Fibroblast of mammary gland (primary cell): ENCODE measurements at regions not wholly inside any gene's neighbourhood (a gene's known extent, or its start where the extent isn't known, plus 50 kb on each side); places are given as distances from the start of the nearest gene placed in this dataset.

Experiments
- DNase-seq: peaks from one replicate; pipeline ENCODE4 v3.0.0-alpha.2; 2010; ENCODE audit warnings: low read depth
- H3K4me3 ChIP-seq: 2 replicates; pipeline ENCODE4 v1.5.1; 2011; ENCODE audit warnings: low read depth, mild to moderate bottlenecking, low read length, moderate library complexity; ENCODE audit not compliant: control insufficient read depth
- TF ChIP-seq, protein P1 (sequence below): conservative IDR thresholded peaks from 2 replicates; pipeline ENCODE4 v1.5.1; 2011; ENCODE audit warnings: low read depth, low read length, inconsistent platforms; ENCODE audit not compliant: control insufficient read depth, insufficient read depth

DNA sequence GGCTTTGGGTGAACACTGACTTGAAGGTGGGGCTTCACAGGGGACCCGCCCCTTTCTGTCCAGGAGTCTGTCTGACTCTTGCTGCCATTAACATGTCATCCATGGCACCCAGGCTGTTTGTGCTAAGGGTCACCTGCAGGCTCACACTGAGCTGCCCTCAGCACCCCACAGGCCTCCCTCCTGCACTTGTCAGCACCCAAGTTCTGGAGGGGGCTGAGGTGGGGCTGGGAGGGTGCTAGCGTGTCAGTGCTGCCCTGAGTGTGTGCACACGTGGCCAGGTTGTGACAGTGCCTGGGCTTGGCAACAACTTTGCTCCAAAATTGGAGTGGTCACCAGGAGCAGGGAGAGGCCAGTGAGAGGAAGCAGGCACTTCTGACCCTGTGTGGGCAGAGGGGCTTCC, 963.2 kb downstream of the TRHDE start:
- no peak overlapping the region for H3K4me3 ChIP-seq
- TF ChIP-seq, protein P1, sequence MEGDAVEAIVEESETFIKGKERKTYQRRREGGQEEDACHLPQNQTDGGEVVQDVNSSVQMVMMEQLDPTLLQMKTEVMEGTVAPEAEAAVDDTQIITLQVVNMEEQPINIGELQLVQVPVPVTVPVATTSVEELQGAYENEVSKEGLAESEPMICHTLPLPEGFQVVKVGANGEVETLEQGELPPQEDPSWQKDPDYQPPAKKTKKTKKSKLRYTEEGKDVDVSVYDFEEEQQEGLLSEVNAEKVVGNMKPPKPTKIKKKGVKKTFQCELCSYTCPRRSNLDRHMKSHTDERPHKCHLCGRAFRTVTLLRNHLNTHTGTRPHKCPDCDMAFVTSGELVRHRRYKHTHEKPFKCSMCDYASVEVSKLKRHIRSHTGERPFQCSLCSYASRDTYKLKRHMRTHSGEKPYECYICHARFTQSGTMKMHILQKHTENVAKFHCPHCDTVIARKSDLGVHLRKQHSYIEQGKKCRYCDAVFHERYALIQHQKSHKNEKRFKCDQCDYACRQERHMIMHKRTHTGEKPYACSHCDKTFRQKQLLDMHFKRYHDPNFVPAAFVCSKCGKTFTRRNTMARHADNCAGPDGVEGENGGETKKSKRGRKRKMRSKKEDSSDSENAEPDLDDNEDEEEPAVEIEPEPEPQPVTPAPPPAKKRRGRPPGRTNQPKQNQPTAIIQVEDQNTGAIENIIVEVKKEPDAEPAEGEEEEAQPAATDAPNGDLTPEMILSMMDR = no peak
- no peak for DNase-seq

- H3K4me3 ChIP-seq = no peak overlapping the region
- TF ChIP-seq, protein P1 = no peak
- DNase-seq = no peak
These were observed 967.9 kb downstream of the TRHDE start for GRCh38 chr12:73240110-73240509.

GRCh38 chr12:73262788-73263381, 990.7 kb downstream of the TRHDE start:
- no peak for DNase-seq
- no peak overlapping the region for H3K4me3 ChIP-seq
- TF ChIP-seq, protein P1 = no peak

DNA sequence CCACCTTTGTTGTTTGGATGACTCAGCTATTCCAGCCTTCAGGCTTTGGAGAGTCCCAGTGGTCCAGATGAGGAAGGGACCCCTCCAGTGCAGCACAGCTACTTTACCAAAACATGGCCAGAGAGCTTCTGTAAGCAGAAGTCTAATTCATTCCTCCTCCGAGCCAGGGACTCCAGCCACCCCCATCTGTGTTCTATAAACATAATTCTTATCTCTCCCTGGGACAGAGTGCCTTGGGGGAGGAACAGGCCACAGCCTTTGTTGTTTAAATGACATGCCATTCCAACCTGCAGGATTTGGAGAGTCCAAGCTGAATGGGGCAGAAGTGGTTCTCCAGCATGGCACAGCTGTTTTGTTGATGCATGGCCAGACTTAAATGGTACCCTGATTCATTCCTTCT, 994.0 kb downstream of the TRHDE start:
- TF ChIP-seq, protein P1 = no peak
- DNase-seq = no peak
- no peak overlapping the region for H3K4me3 ChIP-seq

DNA sequence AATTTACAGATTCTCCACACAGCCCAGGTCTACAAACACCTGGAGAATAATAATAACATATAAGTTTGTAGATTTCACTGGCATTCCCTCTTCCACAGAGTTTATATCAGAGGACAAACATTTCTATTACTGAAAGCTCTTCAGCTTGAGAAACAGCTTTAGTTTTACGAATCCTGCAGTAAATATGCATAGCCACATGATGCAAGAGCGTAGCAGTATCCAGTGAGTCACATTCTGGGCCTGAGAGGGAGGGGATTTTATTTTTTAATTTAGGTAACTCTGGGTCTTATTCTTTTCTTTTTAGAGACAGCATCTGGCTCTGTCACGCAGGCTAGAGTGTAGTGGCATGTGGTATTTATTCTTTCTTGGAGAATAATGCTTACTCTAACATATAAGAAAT, 1002.8 kb downstream of the TRHDE start:
- DNase-seq = no peak
- TF ChIP-seq, protein P1 = no peak
- H3K4me3 ChIP-seq = no peak overlapping the region

GRCh38 chr12:73277971-73278370, 1005.8 kb downstream of the TRHDE start:
- TF ChIP-seq, protein P1 = no peak
- DNase-seq = no peak
- no peak overlapping the region for H3K4me3 ChIP-seq

DNA sequence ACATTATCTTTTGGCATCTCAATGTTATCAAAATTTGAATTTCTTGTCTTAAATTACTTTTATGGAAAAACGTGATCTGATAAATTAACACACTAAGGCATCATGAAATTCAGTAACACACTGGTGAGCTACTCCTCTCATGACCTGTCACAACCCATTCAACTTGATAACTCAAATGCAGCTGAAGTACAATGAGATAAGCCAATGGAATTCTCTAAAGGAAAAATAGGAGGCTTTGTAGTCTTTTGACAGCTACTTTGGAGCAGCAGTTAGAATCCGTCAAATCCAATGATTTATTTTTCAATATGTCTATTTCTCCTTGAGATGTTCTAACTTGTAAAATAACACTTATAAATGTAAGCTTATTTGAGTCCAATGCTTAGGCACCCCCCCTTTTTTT, 1029.4 kb downstream of the TRHDE start:
- DNase-seq = no peak
- TF ChIP-seq, protein P1 = no peak
- no peak overlapping the region for H3K4me3 ChIP-seq
